Uterus (tissue), 3 donors: ENCODE measurements at regions not wholly inside any gene's neighbourhood (a gene's known extent, or its start where the extent isn't known, plus 50 kb on each side); places are given as distances from the start of the nearest gene placed in this dataset.
"Not testable (repeated sequence)": the region's sequence is repeated elsewhere in the genome, so short reads cannot be mapped to it uniquely, and the experiment has no call there.

Experiments
- DNase-seq, 2 donors: peaks; one replicate each; pipeline ENCODE4 v3.0.0-alpha.2; 2019 to 2020
- H3K27ac ChIP-seq, 2 donors: fragments of 200-600 bp; sonication (generic); 1 replicate in 1 of 2; 2 replicates in 1 of 2; pipeline ENCODE4 v1.5.1; 2016 to 2018
- H3K27me3 ChIP-seq, 2 donors: fragments of 200-600 bp; sonication (generic); one replicate each; pipeline ENCODE4 v1.5.1; 2018 to 2019; ENCODE audit warnings: control low read depth in 1 of 2
- H3K36me3 ChIP-seq, 2 donors: fragments of 200-600 bp; sonication (generic); one replicate each; pipeline ENCODE4 v1.5.1; 2019; ENCODE audit warnings: control low read depth in 1 of 2
- H3K4me1 ChIP-seq, 2 donors: fragments of 200-600 bp; sonication (generic); one replicate each; pipeline ENCODE4 v1.5.1; 2018 to 2019; ENCODE audit warnings: control low read depth in 1 of 2
- H3K4me3 ChIP-seq, 2 donors: fragments of 200-600 bp; sonication (generic); 1 replicate in 1 of 2; 2 replicates in 1 of 2; pipeline ENCODE4 v1.5.1; 2018 to 2019; ENCODE audit warnings: mild to moderate bottlenecking in 1 of 2
- H3K9me3 ChIP-seq, 2 donors: fragments of 200-600 bp; sonication (generic); one replicate each; pipeline ENCODE4 v1.5.1; 2019; ENCODE audit warnings: control low read depth in 1 of 2
- intact Hi-C: fragments of 100-400 bp; cut with DNase I; formaldehyde crosslinking; loops from one replicate; pipeline ENCODE4 v1.15.1; 2023; ENCODE audit warnings: low total_unique reads
- donor health status: DM: yes; HTN: yes; CAD: no.

DNA sequence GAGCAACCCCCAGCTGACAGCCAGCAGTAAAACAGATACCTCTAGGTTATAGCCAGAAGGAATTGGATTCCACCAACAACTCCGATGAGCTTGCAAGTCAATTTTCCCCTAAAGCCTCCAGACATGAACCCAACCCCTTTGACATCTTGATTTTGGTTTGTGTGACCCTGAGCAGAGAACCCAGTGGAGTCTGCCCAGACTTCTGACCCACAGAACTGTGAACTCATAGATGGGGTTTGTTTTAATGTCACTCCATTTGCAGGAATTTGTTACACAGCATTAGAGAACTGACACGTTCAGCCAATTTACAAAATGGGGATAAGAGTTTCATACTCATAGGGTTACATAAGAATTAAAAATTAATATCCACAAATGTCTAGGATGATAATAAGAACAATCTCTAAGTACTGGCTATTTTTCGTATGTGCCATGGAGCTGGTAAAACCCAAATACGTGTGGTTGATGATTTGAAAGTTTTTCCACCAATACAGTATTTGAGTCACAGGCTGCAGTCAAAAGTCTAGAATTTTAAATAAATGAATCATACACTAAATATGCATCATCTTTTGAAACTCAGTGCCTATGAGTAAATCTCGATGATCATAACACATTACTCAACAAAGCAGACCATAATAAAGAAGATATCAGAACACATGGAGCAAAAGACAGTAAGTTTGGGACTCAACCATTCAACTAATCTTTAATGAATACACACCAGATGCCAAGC, 380.0 kb downstream of the ANAPC1 start:
- H3K27ac ChIP-seq, H3K4me3 ChIP-seq, intact Hi-C loops, H3K27me3 ChIP-seq, H3K36me3 ChIP-seq, H3K9me3 ChIP-seq, DNase-seq, H3K4me1 ChIP-seq: not testable (repeated sequence)

- H3K27ac ChIP-seq, H3K27me3 ChIP-seq, H3K4me1 ChIP-seq, H3K9me3 ChIP-seq, H3K36me3 ChIP-seq, DNase-seq, intact Hi-C loops, H3K4me3 ChIP-seq: not testable (repeated sequence)
Measured at GRCh38 chr2:111504571-111504942, 379.4 kb downstream of the ANAPC1 start.

DNA sequence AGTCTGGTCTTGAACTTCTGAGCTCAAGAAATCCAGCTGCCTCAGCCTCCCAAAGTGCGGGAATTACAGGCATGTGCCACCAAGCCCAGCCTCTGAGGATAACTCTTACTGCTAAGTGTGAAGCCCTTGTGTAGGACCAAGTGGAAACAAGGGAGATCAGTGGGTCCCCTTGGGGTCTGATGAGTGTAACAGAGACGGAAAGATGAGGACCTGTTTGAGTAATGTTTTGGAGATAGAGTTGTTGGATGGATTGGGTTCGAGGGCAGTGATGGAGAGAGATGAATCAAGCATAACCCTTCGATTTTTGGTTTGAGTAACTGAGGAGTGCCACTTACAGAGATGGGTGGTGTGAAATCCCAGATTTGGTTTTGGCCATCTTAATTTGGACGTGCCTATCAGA, 378.7 kb downstream of the ANAPC1 start:
- H3K4me3 ChIP-seq, H3K27ac ChIP-seq, DNase-seq, H3K9me3 ChIP-seq, intact Hi-C loops, H3K27me3 ChIP-seq, H3K4me1 ChIP-seq, H3K36me3 ChIP-seq: not testable (repeated sequence)

DNA sequence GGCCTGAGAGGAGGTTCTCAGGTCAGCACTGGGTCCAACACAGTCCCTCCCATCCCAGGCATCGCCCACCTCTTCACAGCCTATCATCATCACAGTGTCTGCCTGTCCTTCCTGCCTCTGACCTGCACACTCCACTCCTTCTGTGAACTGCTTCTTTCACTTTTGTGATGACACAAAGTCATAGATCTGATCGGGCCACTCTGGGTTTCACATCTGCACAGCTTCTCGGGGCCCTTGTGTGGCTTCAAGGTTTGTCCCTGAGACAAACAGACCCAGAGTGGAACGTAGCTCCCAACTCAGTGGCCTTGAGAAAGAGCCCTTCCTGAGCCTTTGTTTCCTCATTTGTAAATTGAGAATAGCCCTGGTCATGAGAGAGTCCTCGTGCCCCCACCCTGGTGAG, 377.1 kb downstream of the ANAPC1 start:
- H3K4me1 ChIP-seq, H3K36me3 ChIP-seq, H3K4me3 ChIP-seq, H3K27me3 ChIP-seq, H3K27ac ChIP-seq, DNase-seq, H3K9me3 ChIP-seq, intact Hi-C loops: not testable (repeated sequence)

DNA sequence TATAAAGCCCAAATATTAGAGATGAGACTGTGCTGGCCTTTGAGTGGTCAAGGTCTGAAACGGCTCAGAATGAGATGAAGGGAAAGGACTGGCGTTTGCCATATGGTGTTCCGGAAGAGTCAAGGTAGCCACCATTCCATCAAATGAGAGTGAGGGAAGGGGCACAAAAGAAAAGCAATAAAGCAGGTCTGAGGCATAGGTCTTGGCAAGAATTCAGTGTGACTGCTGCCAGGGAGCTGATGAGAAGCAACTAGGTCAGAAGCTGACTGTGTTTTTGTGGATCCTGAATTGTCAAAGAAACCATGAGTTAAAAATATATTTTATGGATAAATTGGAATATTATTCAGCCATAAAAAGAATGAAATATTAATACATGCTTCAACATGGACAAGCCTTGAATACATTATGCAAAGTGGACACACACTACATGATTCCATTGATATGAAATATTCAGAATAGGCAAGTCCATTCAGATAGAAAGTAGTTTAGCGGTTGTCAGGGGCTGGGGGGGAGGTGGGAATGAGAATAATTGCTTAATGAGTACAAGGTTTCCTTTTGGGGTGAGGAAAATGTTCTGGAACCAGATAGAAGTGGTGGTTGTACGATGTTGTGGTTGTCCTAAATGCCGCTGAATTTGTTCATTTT, 374.6 kb downstream of the ANAPC1 start:
- H3K27ac ChIP-seq, DNase-seq, H3K4me3 ChIP-seq, H3K27me3 ChIP-seq, H3K4me1 ChIP-seq, H3K9me3 ChIP-seq, H3K36me3 ChIP-seq, intact Hi-C loops: not testable (repeated sequence)

GRCh38 chr2:111510384-111510783, 373.6 kb downstream of the ANAPC1 start:
- intact Hi-C loops, result not testable (repeated sequence)

DNA sequence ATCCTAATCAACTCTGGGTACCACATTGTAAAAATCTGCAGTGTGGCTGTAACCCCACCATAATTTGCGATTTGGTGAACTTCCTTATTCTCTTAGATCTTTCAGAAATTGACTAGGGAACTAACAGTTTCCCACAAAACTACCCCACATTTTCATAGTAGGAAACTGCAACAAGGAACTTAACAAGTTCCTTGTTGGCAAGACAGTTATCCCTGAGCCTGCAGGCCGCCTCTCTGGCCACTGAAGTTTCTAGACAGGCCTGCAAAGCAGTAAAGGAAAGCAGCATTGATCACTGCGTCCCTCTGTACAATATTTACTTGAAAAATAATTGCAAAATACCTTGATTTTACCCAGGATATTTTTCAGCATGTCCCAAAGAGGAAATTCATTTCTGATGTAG, 372.9 kb downstream of the ANAPC1 start:
- H3K36me3 ChIP-seq, H3K9me3 ChIP-seq, H3K27ac ChIP-seq, H3K4me1 ChIP-seq, H3K27me3 ChIP-seq, intact Hi-C loops, DNase-seq, H3K4me3 ChIP-seq: not testable (repeated sequence)

More at GRCh38 chr2:111510384-111510783, 373.6 kb downstream of the ANAPC1 start:
- H3K4me3 ChIP-seq, H3K4me1 ChIP-seq, DNase-seq, H3K9me3 ChIP-seq, H3K36me3 ChIP-seq, H3K27me3 ChIP-seq, H3K27ac ChIP-seq: not testable (repeated sequence)

- H3K36me3 ChIP-seq, H3K4me1 ChIP-seq, H3K27ac ChIP-seq, H3K27me3 ChIP-seq, DNase-seq, H3K4me3 ChIP-seq, intact Hi-C loops, H3K9me3 ChIP-seq: not testable (repeated sequence)
Measured at GRCh38 chr2:111512378-111512777, 371.6 kb downstream of the ANAPC1 start.

GRCh38 chr2:111514138-111514537, 369.9 kb downstream of the ANAPC1 start:
- H3K4me3 ChIP-seq, DNase-seq, H3K4me1 ChIP-seq, H3K36me3 ChIP-seq, H3K9me3 ChIP-seq, H3K27ac ChIP-seq, intact Hi-C loops, H3K27me3 ChIP-seq: not testable (repeated sequence)

- H3K36me3 ChIP-seq, intact Hi-C loops, H3K27me3 ChIP-seq, H3K9me3 ChIP-seq, H3K27ac ChIP-seq, DNase-seq, H3K4me1 ChIP-seq, H3K4me3 ChIP-seq: not testable (repeated sequence)
Measured at GRCh38 chr2:111517050-111517720, 366.8 kb downstream of the ANAPC1 start.

- DNase-seq, intact Hi-C loops, H3K4me1 ChIP-seq: not testable (repeated sequence)
Measured at GRCh38 chr2:111517721-111518053, 366.3 kb downstream of the ANAPC1 start.

More at GRCh38 chr2:111517721-111518053, 366.3 kb downstream of the ANAPC1 start:
- H3K9me3 ChIP-seq, H3K27ac ChIP-seq, H3K4me3 ChIP-seq, H3K36me3 ChIP-seq, H3K27me3 ChIP-seq: not testable (repeated sequence)
